B cell (primary cell): ENCODE measurements at regions not wholly inside any gene's neighbourhood (a gene's known extent, or its start where the extent isn't known, plus 50 kb on each side); places are given as distances from the start of the nearest gene placed in this dataset.

Experiments
- CTCF ChIP-seq: fragments of 200-600 bp; IDR thresholded peaks from one replicate; pipeline ENCODE4 v1.8.0; 2022; ENCODE audit warnings: antibody characterized with exemption, mild to moderate bottlenecking
- EZH2 ChIP-seq: IDR thresholded peaks from 2 replicates; pipeline ENCODE4 v1.6.1; 2012; ENCODE audit warnings: borderline replicate concordance, low read depth, mild to moderate bottlenecking, moderate library complexity, low read length; ENCODE audit not compliant: insufficient read depth, poor library complexity, severe bottlenecking

GRCh38 chr6:120202878-120203277, 853.3 kb upstream of the MAN1A1 start:
- TF ChIP-seq CTCF (no peak), EZH2 (no peak)
